NCI-H526 treated with DMSO at 0.1 percent for 48 hours (cell line): ENCODE measurements at regions not wholly inside any gene's neighbourhood (a gene's known extent, or its start where the extent isn't known, plus 50 kb on each side); places are given as distances from the start of the nearest gene placed in this dataset.
A peak's percentile ranks its signal among the peaks of the same experiment; 100 is the strongest.

ENCODE experiments used
- DNase-seq: peaks from one replicate; lab custom pipeline; 2025; lab: John Stamatoyannopoulos, UW

DNA sequence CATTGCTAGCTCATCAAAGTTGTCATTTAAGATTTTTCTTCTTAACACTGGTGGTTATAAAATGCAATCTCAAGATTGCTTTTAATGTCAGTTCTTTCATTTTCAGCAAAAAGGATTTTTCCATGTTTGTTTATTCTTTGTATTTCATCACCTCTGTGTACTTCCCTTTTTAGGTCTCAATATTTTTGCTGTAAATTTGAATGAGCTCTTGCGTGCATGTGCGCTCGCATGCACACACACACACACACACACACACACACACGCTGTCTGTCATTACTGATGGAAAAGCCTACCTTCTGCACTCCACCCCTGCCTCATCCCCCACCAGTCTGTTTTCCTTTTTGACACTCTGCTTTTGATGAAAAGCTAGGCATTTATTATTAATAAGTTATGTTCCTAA lies 85.3 kb upstream of the FYN start:
- no peak for DNase-seq

GRCh38 chr6:111959766-111960165 lies 86.5 kb upstream of the FYN start:
- DNase-seq = no peak

- no peak for DNase-seq
Observed at GRCh38 chr6:111967131-111967530, 86.8 kb upstream of the CCN6 start.

DNA sequence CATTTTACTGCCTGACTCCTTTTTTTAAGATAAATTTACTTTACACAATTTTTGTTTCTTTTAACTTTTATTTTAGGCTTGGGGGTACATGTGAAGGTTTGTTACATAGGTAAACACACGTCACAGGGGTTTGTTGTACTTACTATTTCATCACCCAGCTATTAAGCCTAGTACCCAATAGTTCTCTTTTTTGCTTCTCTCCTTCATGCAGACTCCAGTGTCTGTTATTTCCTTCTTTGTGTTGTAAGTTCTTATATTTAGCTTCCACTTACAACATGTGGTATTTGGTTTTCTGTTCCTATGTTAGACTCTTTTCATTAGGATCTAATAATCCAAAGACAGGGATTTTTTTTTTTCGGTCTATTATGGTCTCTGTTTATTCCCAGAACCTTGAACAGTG lies 83.5 kb upstream of the CCN6 start:
- no peak for DNase-seq

DNA sequence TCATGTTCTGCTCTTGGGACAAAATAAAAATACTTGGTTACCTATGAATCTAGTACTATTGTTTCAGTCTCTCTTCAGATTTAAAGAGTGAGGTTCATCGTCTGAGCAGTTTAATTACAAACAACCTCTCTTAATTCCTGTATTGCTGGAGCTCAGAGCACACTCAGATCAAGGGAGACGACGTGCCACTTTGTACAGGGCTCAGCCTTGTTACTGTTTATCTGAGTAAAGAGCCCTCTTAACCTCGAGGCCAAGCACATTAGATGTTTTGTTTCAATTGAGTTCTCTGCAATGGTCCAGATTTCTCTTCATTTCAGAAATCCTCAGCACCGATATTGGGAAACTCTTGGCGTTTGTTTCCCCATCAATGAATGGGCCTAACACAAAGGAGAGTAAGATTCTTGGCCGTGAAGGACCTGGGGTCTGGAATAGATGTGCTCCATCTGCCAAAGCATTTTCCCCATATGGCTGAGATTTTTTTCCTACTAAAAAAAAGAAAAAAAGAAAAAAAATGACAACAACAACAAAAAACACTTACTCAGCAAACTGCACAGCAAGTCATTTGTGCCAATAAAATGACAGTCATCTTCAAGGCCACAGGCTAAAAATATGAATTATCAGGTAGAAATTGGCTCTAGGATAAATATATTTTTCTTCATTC lies 82.6 kb upstream of the CCN6 start:
- no peak for DNase-seq

GRCh38 chr6:111971866-111972532 lies 81.9 kb upstream of the CCN6 start:
- no peak for DNase-seq

DNA sequence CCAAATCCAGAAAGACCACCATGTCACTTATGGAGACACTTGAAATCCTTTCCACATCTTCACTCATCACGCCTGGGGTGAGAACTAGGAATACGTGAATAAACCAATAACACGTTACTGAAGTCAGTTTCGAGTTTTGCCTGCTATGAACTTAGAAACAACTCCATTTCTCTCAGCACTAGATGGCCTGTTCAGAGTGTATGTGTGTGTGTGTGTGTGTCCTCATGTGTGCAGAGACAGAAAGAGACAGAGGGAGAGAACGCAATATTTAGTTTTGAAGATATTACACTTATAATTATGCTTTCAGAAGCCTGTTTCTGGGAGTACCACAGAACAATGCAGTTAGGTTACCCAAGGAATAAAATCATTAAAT lies 81.2 kb upstream of the CCN6 start:
- no peak for DNase-seq

- DNase-seq = no peak
Observed at GRCh38 chr6:111973118-111973761, 80.7 kb upstream of the CCN6 start.

GRCh38 chr6:111973927-111974639 lies 79.8 kb upstream of the CCN6 start:
- no peak for DNase-seq

GRCh38 chr6:111975466-111975865 lies 78.4 kb upstream of the CCN6 start:
- DNase-seq = no peak

GRCh38 chr6:111976139-111976538 lies 77.8 kb upstream of the CCN6 start:
- DNase-seq = no peak

- no peak for DNase-seq
Observed at GRCh38 chr6:111978532-111979149, 75.3 kb upstream of the CCN6 start.

DNA sequence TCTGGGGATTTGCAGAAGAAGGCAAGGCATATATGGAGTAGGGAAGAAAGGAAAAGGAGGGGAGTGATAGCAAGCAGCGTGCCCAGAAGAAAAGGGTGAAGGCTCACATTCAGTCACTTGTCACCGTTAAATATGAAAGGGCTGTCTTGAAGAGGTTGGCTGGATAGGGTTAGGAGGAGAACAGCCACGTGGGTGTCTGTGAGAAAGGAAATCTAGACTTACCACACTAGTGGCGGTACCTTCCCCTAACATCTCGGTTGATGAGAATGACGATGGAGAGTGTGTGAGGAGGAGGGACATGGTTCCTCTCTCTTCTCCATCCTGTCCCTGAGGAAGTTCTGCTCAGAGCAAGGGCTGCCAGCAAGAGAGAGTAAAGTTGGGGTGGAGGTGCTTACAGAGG lies 74.3 kb upstream of the CCN6 start:
- no peak for DNase-seq

DNA sequence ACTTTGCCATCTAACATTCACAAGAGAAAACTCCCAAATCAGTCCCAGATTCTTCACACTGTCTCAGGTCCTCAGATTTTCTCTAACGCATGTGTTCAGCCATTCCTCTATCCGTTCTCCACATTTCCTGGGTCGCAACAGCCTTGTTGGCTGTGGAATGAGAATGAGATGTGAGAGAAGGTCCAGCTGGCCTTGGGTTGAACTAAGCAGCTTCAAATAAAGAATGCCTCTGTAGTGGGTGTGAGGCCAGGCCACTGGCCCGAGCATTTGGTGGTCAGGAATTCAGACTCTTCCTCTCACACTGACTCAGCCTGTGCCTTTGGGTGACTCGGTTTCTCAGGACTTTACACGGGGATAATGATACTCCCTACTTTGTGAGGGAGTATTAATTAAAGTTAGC lies 73.8 kb upstream of the CCN6 start:
- DNase-seq = no peak

- no peak for DNase-seq
Observed at GRCh38 chr6:111980971-111981840, 72.7 kb upstream of the CCN6 start.

DNA sequence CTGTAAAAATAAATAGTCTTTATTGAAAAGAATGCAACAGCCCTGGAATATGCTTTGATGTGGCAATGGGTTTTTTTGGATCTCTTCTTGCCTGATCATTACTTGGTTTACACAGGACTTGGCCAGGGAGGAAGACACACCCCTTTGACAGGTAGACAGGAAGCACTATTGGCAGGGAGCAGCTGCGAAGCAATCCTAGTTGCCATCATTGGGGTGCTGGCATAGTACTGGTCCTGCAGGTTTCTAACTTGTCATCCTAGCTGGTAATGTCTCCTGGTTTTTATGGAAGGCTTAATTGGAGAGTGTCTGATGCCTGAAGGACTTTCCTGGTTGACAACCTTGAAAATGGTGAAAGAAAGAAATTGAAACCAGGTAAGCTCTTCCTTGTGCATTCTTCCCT lies 71.2 kb upstream of the CCN6 start:
- DNase-seq = no peak

GRCh38 chr6:111983193-111983592 lies 70.7 kb upstream of the CCN6 start:
- no peak for DNase-seq

GRCh38 chr6:111984081-111984480 lies 69.8 kb upstream of the CCN6 start:
- DNase-seq = no peak

GRCh38 chr6:111984516-111985201 lies 69.2 kb upstream of the CCN6 start:
- no peak for DNase-seq

DNA sequence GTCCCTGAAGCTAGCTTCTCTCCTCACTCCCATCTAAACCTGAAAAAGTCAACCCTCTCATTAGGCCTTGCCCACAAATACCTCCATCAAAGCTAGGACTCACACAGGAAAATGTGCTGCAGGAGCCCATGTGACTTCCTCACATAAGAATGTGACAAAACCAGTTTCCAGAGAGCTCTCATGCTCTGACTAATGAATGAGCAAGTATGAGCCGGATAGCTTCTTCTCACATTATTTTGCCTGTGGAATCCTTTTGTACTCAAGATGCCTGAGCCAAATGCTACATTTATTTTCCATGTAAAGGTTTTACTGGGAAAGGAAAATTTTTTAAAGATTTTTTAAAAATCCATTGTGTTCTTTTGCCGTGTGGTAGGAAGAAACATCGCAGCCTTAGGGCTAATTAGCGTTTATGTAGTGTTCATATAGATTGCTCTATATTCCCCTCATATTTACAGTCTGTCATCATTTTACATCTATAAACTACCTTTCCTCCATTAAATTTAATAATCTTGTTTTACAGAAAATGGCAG lies 68.6 kb upstream of the CCN6 start:
- DNase-seq = peak; percentile 13

- no peak for DNase-seq
Observed at GRCh38 chr6:111986651-111987050, 67.3 kb upstream of the CCN6 start.
